ENCODE measurements at regions not wholly inside any gene's neighbourhood (a gene's known extent, or its start where the extent isn't known, plus 50 kb on each side); places are given as distances from the start of the nearest gene placed in this dataset.
"Not testable (repeated sequence)": the region's sequence is repeated elsewhere in the genome, so short reads cannot be mapped to it uniquely, and the experiment has no call there.

GRCh38 chr6:51120016-51120415 is 301.3 kb downstream of the TFAP2B start:
- FAIRE-seq (no peak), DNase-seq (ENCODE audit: extremely low spot score, insufficient read length, low read depth) (no peak)

- FAIRE-seq; DNase-seq (ENCODE audit: extremely low spot score, insufficient read length, low read depth): not testable (repeated sequence)
These were observed 302.8 kb downstream of the TFAP2B start for GRCh38 chr6:51121380-51121976.

- DNase-seq (ENCODE audit: extremely low spot score, insufficient read length, low read depth) = no peak
- FAIRE-seq = no peak
These were observed 310.4 kb downstream of the TFAP2B start for GRCh38 chr6:51129043-51129442.

GRCh38 chr6:51137777-51138176 is 319.1 kb downstream of the TFAP2B start:
- DNase-seq (ENCODE audit: extremely low spot score, insufficient read length, low read depth) = no peak
- FAIRE-seq = no peak

DNA sequence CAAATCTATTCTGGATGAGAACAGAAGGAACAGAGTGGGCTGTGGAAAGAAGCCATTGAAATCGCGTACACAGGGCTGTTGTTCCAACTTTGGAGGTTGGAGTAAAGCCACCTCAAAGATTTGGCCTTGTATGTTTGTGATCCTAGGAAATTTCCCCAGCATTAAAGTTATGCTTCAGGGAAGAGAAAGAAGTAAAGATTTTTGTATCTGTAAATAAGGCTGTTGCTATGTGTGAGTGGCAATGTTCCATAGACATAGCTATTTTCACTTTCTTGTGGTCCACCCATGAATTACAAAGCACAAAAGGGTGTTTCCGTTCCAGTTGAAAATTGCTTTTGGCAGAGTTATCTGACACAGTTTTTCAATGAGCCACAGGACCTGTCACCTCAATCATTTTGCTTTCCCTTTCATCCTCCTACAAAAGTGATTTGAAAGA is 321.3 kb downstream of the TFAP2B start:
- FAIRE-seq (no peak), DNase-seq (ENCODE audit: extremely low spot score, insufficient read length, low read depth) (no peak)

- no peak for FAIRE-seq
These were observed 322.4 kb downstream of the TFAP2B start for GRCh38 chr6:51141080-51141479.

DNA sequence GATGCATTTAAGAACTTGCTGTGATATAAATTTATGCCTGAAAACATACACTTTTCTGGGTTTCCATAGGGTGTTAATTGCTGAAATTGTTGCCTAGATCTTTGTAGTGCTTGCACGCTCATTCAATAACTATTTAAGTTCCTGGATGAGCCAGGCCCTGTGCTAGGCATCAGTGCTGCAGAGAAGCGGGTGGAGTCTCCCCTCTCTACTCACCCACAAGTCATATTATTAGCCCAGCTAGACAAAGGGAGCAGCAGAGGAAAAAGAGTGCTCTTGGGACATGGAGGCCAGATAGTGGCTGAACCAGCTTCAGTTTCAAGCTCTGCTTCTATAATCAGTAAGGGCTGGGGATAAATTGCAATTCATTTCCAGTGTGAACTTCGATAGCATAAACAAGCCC is 329.1 kb downstream of the TFAP2B start:
- no peak for FAIRE-seq
- no peak for DNase-seq (ENCODE audit: extremely low spot score, insufficient read length, low read depth)

More at GRCh38 chr6:51141080-51141479, 322.4 kb downstream of the TFAP2B start:
- DNase-seq (ENCODE audit: extremely low spot score, insufficient read length, low read depth) = no peak

GRCh38 chr6:51152594-51152993 is 333.9 kb downstream of the TFAP2B start:
- FAIRE-seq (no peak), DNase-seq (ENCODE audit: extremely low spot score, insufficient read length, low read depth) (no peak)

GRCh38 chr6:51153109-51153508 is 334.4 kb downstream of the TFAP2B start:
- DNase-seq (ENCODE audit: extremely low spot score, insufficient read length, low read depth) = no peak
- no peak for FAIRE-seq

DNA sequence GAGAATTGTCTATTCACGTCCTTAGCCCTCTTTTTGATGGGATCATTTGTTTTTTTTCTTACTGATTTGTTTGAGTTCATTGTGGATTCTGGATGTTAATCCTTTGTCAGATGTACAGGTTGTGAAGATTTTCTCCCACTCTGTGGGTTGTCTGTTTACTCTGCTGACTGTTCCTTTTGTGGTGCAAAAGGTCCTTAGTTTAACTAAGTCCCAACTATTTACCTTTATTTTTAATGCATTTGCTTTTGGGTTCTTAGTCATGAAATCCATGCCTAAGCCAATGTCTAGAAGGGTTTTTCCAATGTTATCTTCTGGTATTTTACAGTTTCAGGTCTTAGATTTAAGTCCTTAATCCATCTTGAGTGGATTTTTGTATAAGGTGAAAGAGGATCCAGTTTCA is 336.3 kb downstream of the TFAP2B start:
- DNase-seq (ENCODE audit: extremely low spot score, insufficient read length, low read depth); FAIRE-seq: not testable (repeated sequence)

GRCh38 chr6:51159260-51159659 is 340.6 kb downstream of the TFAP2B start:
- not testable (repeated sequence) for FAIRE-seq; DNase-seq (ENCODE audit: extremely low spot score, insufficient read length, low read depth)

DNA sequence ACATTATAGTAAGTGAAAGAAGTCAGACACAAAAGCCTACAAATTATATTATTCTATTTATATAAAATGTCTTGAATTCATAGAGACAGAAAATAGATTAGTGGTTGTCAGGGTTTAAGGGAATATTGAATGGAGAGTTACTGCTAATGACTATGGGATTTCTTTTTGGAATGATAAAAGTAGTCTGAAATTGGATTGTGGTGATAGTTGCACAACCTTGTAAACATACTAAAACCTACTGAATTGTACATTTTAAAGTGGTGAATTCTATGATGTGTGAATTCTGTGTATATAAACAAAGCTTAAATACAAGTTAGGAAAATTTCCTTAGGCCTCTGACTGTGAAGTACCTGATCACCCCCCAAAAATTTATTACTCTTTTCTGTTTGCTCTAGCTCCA is 343.1 kb downstream of the TFAP2B start:
- FAIRE-seq = no peak
- DNase-seq (ENCODE audit: extremely low spot score, insufficient read length, low read depth) = no peak

GRCh38 chr6:51163843-51164529 is 345.3 kb downstream of the TFAP2B start:
- FAIRE-seq = no peak

GRCh38 chr6:51166914-51167313 is 348.2 kb downstream of the TFAP2B start:
- FAIRE-seq (no peak), DNase-seq (ENCODE audit: extremely low spot score, insufficient read length, low read depth) (no peak)

More at GRCh38 chr6:51163843-51164529, 345.3 kb downstream of the TFAP2B start:
- no peak for DNase-seq (ENCODE audit: extremely low spot score, insufficient read length, low read depth)

GRCh38 chr6:51167468-51167867 is 348.8 kb downstream of the TFAP2B start:
- FAIRE-seq = no peak
- no peak for DNase-seq (ENCODE audit: extremely low spot score, insufficient read length, low read depth)

- DNase-seq (ENCODE audit: extremely low spot score, insufficient read length, low read depth) (no peak), FAIRE-seq (no peak)
These were observed 364.2 kb downstream of the TFAP2B start for GRCh38 chr6:51182827-51183226.

- FAIRE-seq = no peak
- no peak for DNase-seq (ENCODE audit: extremely low spot score, insufficient read length, low read depth)
These were observed 365.4 kb downstream of the TFAP2B start for GRCh38 chr6:51184046-51184445.

GRCh38 chr6:51193163-51193562 is 374.5 kb downstream of the TFAP2B start:
- not testable (repeated sequence) for FAIRE-seq; DNase-seq (ENCODE audit: extremely low spot score, insufficient read length, low read depth)

- FAIRE-seq (no peak), DNase-seq (ENCODE audit: extremely low spot score, insufficient read length, low read depth) (no peak)
These were observed 380.5 kb downstream of the TFAP2B start for GRCh38 chr6:51199105-51199552.

GRCh38 chr6:51199733-51200260 is 381.1 kb downstream of the TFAP2B start:
- FAIRE-seq (no peak), DNase-seq (ENCODE audit: extremely low spot score, insufficient read length, low read depth) (no peak)

DNA sequence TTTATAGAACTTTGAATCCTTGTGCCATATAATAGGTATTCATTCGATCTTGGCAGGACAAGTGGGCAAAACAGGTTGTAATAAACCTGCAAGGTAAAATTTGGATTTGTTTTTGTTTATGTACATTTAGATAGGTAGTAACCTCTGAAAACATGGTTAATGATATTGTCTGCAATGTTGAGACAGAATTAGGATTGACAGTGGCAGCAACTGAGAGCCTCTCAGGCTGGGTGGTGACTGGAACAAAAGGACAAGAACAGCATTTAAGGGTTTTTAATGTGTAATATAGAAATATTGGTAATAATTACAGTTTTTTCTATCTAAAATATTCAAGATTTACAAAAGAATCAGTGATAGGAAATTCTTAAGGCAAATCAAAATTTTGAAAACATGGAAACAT is 382.0 kb downstream of the TFAP2B start:
- no peak for DNase-seq (ENCODE audit: extremely low spot score, insufficient read length, low read depth)
- no peak for FAIRE-seq

Data from GM18507 (cell line).